GM21737 (cell line): ENCODE measurements at regions not wholly inside any gene's neighbourhood (a gene's known extent, or its start where the extent isn't known, plus 50 kb on each side); places are given as distances from the start of the nearest gene placed in this dataset.

ENCODE experiments used
- ATAC-seq: cut with Tn5 transposase; IDR thresholded peaks from one replicate; pipeline ENCODE4 v1.9.1; 2021; ENCODE audit warnings: mild to moderate bottlenecking, moderate library complexity; ENCODE audit not compliant: unreplicated experiment

- ATAC-seq, result no peak
Observed at GRCh38 chr9:117488659-117489058, 73.8 kb upstream of the ASTN2 start.

GRCh38 chr9:117487555-117488175, 72.8 kb upstream of the ASTN2 start:
- ATAC-seq, result peak; percentile 100

- no peak for ATAC-seq
Observed at GRCh38 chr9:117486426-117486825, 71.6 kb upstream of the ASTN2 start.

- ATAC-seq, result no peak
Observed at GRCh38 chr9:117485176-117485575, 70.3 kb upstream of the ASTN2 start.

GRCh38 chr9:117480729-117481128, 65.9 kb upstream of the ASTN2 start:
- no peak for ATAC-seq

- ATAC-seq, result no peak
Observed at GRCh38 chr9:117480253-117480652, 65.4 kb upstream of the ASTN2 start.

- ATAC-seq, result no peak
Observed at GRCh38 chr9:117473293-117473692, 58.4 kb upstream of the ASTN2 start.

- ATAC-seq, result no peak
Observed at GRCh38 chr9:117470902-117471301, 56.0 kb upstream of the ASTN2 start.

- ATAC-seq, result no peak
Observed at GRCh38 chr9:117470455-117470854, 55.6 kb upstream of the ASTN2 start.

GRCh38 chr9:117466111-117466510, 51.3 kb upstream of the ASTN2 start:
- no peak for ATAC-seq

GRCh38 chr9:117465706-117466105, 50.8 kb upstream of the ASTN2 start:
- ATAC-seq, result no peak

- ATAC-seq, result no peak
Observed at GRCh38 chr9:117464941-117465616, 50.2 kb upstream of the ASTN2 start.
